GM12878 (cell line): ENCODE measurements at regions not wholly inside any gene's neighbourhood (a gene's known extent, or its start where the extent isn't known, plus 50 kb on each side); places are given as distances from the start of the nearest gene placed in this dataset.

Experiments used
- ASH2L ChIP-seq: fragments of 300-600, 200-600 bp; sonication (generic); IDR thresholded peaks from 2 replicates; pipeline ENCODE4 v1.6.1; 2017; ENCODE audit warnings: low read depth, mild to moderate bottlenecking, borderline replicate concordance
- ATF2 ChIP-seq: IDR thresholded peaks from 2 replicates; pipeline ENCODE4 v1.6.1; 2012; ENCODE audit warnings: low read length, inconsistent platforms
- CREB1 ChIP-seq: IDR thresholded peaks from 2 replicates; pipeline ENCODE4 v1.6.1; 2012; ENCODE audit warnings: low read depth, mild to moderate bottlenecking, inconsistent platforms
- CTCF ChIP-seq, 3 experiments: IDR thresholded peaks in 2 of 3; conservative IDR thresholded peaks in 1 of 3; 2 replicates each; pipeline ENCODE4 v1.5.1; 2011; ENCODE audit warnings: low read depth in 3 of 3, low read length in 3 of 3, mild to moderate bottlenecking in 3 of 3, control low read depth in 2 of 3, moderate library complexity in 2 of 3, inconsistent platforms in 1 of 3, mixed read lengths in 1 of 3; ENCODE audit not compliant: control insufficient read depth in 2 of 3, insufficient read depth in 1 of 3; ENCODE audit errors: extremely low read depth in 1 of 3
- HDAC2 ChIP-seq: fragments of 200-600 bp; sonication (generic); IDR thresholded peaks from 2 replicates; pipeline ENCODE4 v1.6.1; 2017
- IKZF1 ChIP-seq: fragments of 450-650 bp; conservative IDR thresholded peaks from 2 replicates; pipeline ENCODE4 v1.6.1; 2017; ENCODE audit warnings: antibody characterized with exemption, mild to moderate bottlenecking
- MAX ChIP-seq: IDR thresholded peaks from 2 replicates; pipeline ENCODE4 v1.6.1; 2012; ENCODE audit warnings: low read depth, low read length, improper control_type of control experiment
- NFXL1 ChIP-seq: fragments of 450-650 bp; IDR thresholded peaks from 2 replicates; pipeline ENCODE4 v1.6.1; 2017; ENCODE audit warnings: antibody characterized with exemption, mild to moderate bottlenecking, borderline replicate concordance
- SKIL ChIP-seq: fragments of 450-650 bp; IDR thresholded peaks from 2 replicates; pipeline ENCODE4 v1.6.1; 2017; ENCODE audit warnings: mild to moderate bottlenecking, low read depth, inconsistent platforms; ENCODE audit not compliant: poor library complexity, severe bottlenecking
- TAF1 ChIP-seq: IDR thresholded peaks from 2 replicates; pipeline ENCODE4 v1.6.1; 2011; ENCODE audit warnings: mild to moderate bottlenecking, low read depth, low read length, borderline replicate concordance
- ZBED1 ChIP-seq: IDR thresholded peaks from 2 replicates; pipeline ENCODE4 v1.6.1; 2016; ENCODE audit warnings: borderline replicate concordance
- ZBTB33 ChIP-seq: fragments of 450-650 bp; IDR thresholded peaks from 2 replicates; pipeline ENCODE4 v1.6.1; 2017; ENCODE audit warnings: mild to moderate bottlenecking
- ZBTB4 ChIP-seq: fragments of 450-650 bp; formaldehyde crosslinking; IDR thresholded peaks from 2 replicates; pipeline ENCODE4 v1.4.0; 2022; ENCODE audit warnings: mild to moderate bottlenecking, moderate library complexity

GRCh38 chr11:23124996-23125395 is 264.7 kb upstream of the CCDC179 start:
- TF ChIP-seq MAX (no peak), CTCF (IDR thresholded peaks at IDR 0.05 in 2 of 3, conservative IDR thresholded peaks at IDR 0.05 in 1 of 3; ENCODE audit: control insufficient read depth in 2 of 3, extremely low read depth in 1 of 3, insufficient read depth in 1 of 3, low read depth in 3 of 3, low read length in 3 of 3) (no peak), IKZF1 (no peak), ASH2L (no peak), CREB1 (no peak), ZBED1 (no peak), NFXL1 (no peak), TAF1 (no peak), ZBTB33 (no peak), SKIL (no peak), HDAC2 (no peak), ZBTB4 (CRISPR knock-in tag) (no peak), ATF2 (no peak)
